ENCODE measurements at regions not wholly inside any gene's neighbourhood (a gene's known extent, or its start where the extent isn't known, plus 50 kb on each side); places are given as distances from the start of the nearest gene placed in this dataset.
A peak's percentile ranks its signal among the peaks of the same experiment; 100 is the strongest.

- no peak for TF ChIP-seq CTCF (IDR thresholded peaks at IDR 0.05; ENCODE audit: control insufficient read depth, insufficient read depth, low read depth, low read length, missing control alignments)
- no peak for DNase-seq (ENCODE audit: low read depth)
- H3K4me3 ChIP-seq (ENCODE audit: control insufficient read depth, low read depth, low read length) = no peak overlapping the region
Measured at GRCh38 chr6:53418288-53418687, 69.5 kb upstream of the ELOVL5 start.

- H3K4me3 ChIP-seq (ENCODE audit: control insufficient read depth, low read depth, low read length) = no peak overlapping the region
- no peak for TF ChIP-seq CTCF (IDR thresholded peaks at IDR 0.05; ENCODE audit: control insufficient read depth, insufficient read depth, low read depth, low read length, missing control alignments)
- DNase-seq (ENCODE audit: low read depth) = no peak
Measured at GRCh38 chr6:53417141-53417540, 68.4 kb upstream of the ELOVL5 start.

GRCh38 chr6:53413326-53413725 lies 64.6 kb upstream of the ELOVL5 start:
- DNase-seq (ENCODE audit: low read depth) = no peak
- TF ChIP-seq CTCF (IDR thresholded peaks at IDR 0.05; ENCODE audit: control insufficient read depth, insufficient read depth, low read depth, low read length, missing control alignments) = no peak
- H3K4me3 ChIP-seq (ENCODE audit: control insufficient read depth, low read depth, low read length) = no peak overlapping the region

GRCh38 chr6:53412751-53413150 lies 64.0 kb upstream of the ELOVL5 start:
- no peak for TF ChIP-seq CTCF (IDR thresholded peaks at IDR 0.05; ENCODE audit: control insufficient read depth, insufficient read depth, low read depth, low read length, missing control alignments)
- H3K4me3 ChIP-seq (ENCODE audit: control insufficient read depth, low read depth, low read length) = no peak overlapping the region
- no peak for DNase-seq (ENCODE audit: low read depth)

- no peak overlapping the region for H3K4me3 ChIP-seq (ENCODE audit: control insufficient read depth, low read depth, low read length)
- DNase-seq (ENCODE audit: low read depth) = no peak
- no peak for TF ChIP-seq CTCF (IDR thresholded peaks at IDR 0.05; ENCODE audit: control insufficient read depth, insufficient read depth, low read depth, low read length, missing control alignments)
Measured at GRCh38 chr6:53412021-53412715, 63.4 kb upstream of the ELOVL5 start.

GRCh38 chr6:53411451-53411850 lies 62.7 kb upstream of the ELOVL5 start:
- no peak for TF ChIP-seq CTCF (IDR thresholded peaks at IDR 0.05; ENCODE audit: control insufficient read depth, insufficient read depth, low read depth, low read length, missing control alignments)
- DNase-seq (ENCODE audit: low read depth) = peak; percentile 20
- no peak overlapping the region for H3K4me3 ChIP-seq (ENCODE audit: control insufficient read depth, low read depth, low read length)

Data from AG09309 (cell line).